H9 (cell line): ENCODE measurements at regions not wholly inside any gene's neighbourhood (a gene's known extent, or its start where the extent isn't known, plus 50 kb on each side); places are given as distances from the start of the nearest gene placed in this dataset.

Experiments used
- DNase-seq: peaks from one replicate; pipeline ENCODE4 v3.0.0-alpha.2; 2017
- H2AFZ ChIP-seq: one replicate; pipeline ENCODE4 v1.6.1; 2013; ENCODE audit warnings: mild to moderate bottlenecking, low read length, control low read depth, moderate library complexity
- H2AK5ac ChIP-seq: 2 replicates; pipeline ENCODE4 v1.6.1; 2013; ENCODE audit warnings: low read length, control low read depth, mixed read lengths; ENCODE audit not compliant: insufficient read length
- H2BK120ac ChIP-seq: one replicate; pipeline ENCODE4 v1.6.1; 2013; ENCODE audit warnings: low read depth, mild to moderate bottlenecking, low read length, control low read depth, inconsistent platforms; ENCODE audit not compliant: poor library complexity, severe bottlenecking
- H2BK12ac ChIP-seq: 2 replicates; pipeline ENCODE4 v1.6.1; 2013; ENCODE audit warnings: low read length, control low read depth, mixed read lengths, low read depth; ENCODE audit not compliant: insufficient read length
- H2BK15ac ChIP-seq: 2 replicates; pipeline ENCODE4 v1.6.1; 2013; ENCODE audit warnings: low read depth, low read length, control low read depth
- H2BK20ac ChIP-seq: one replicate; pipeline ENCODE4 v1.6.1; 2013; ENCODE audit warnings: low read depth, mild to moderate bottlenecking, low read length, control low read depth, inconsistent platforms; ENCODE audit not compliant: poor library complexity, severe bottlenecking
- H2BK5ac ChIP-seq: 2 replicates; pipeline ENCODE4 v1.6.1; 2013; ENCODE audit warnings: low read length, control low read depth, mixed read lengths; ENCODE audit not compliant: insufficient read length
- H3K14ac ChIP-seq: 2 replicates; pipeline ENCODE4 v1.6.1; 2013; ENCODE audit warnings: low read length, control low read depth; ENCODE audit not compliant: insufficient read depth
- H3K18ac ChIP-seq: 2 replicates; pipeline ENCODE4 v1.6.1; 2013; ENCODE audit warnings: low read depth, mild to moderate bottlenecking, mixed read lengths, low read length, control low read depth; ENCODE audit not compliant: insufficient read length
- H3K23ac ChIP-seq: 2 replicates; pipeline ENCODE4 v1.6.1; 2013; ENCODE audit warnings: low read length, control low read depth, mixed read lengths, low read depth; ENCODE audit not compliant: insufficient read length
- H3K23me2 ChIP-seq: 2 replicates; pipeline ENCODE4 v1.6.1; 2013; ENCODE audit warnings: low read depth, mild to moderate bottlenecking, mixed read lengths, low read length, control low read depth; ENCODE audit not compliant: insufficient read length, poor library complexity, severe bottlenecking
- H3K27ac ChIP-seq: 2 replicates; pipeline ENCODE4 v1.5.1; 2013; ENCODE audit warnings: low read length, control low read depth, mixed read lengths, low read depth; ENCODE audit not compliant: insufficient read length
- H3K27me3 ChIP-seq: 2 replicates; pipeline ENCODE4 v1.6.1; 2013; ENCODE audit warnings: low read length, control low read depth, inconsistent platforms; ENCODE audit not compliant: insufficient read depth
- H3K4ac ChIP-seq: 2 replicates; pipeline ENCODE4 v1.6.1; 2013; ENCODE audit warnings: low read depth, mild to moderate bottlenecking, control low read depth, inconsistent platforms, low read length, moderate library complexity
- H3K4me1 ChIP-seq: 2 replicates; pipeline ENCODE4 v1.6.1; 2013; ENCODE audit warnings: low read length, control low read depth, inconsistent platforms; ENCODE audit not compliant: insufficient read depth
- H3K4me2 ChIP-seq: 2 replicates; pipeline ENCODE4 v1.6.1; 2013; ENCODE audit warnings: low read length, control low read depth, mixed read lengths; ENCODE audit not compliant: insufficient read length, insufficient read depth
- H3K56ac ChIP-seq: 2 replicates; pipeline ENCODE4 v1.6.1; 2013; ENCODE audit warnings: low read depth, mild to moderate bottlenecking, mixed read lengths, low read length, control low read depth; ENCODE audit not compliant: insufficient read length
- H3K79me1 ChIP-seq: 2 replicates; pipeline ENCODE4 v1.6.1; 2013; ENCODE audit warnings: low read depth, mild to moderate bottlenecking, moderate library complexity, low read length, control low read depth, inconsistent platforms; ENCODE audit not compliant: insufficient read depth, poor library complexity, severe bottlenecking
- H3K79me2 ChIP-seq: 2 replicates; pipeline ENCODE4 v1.6.1; 2013; ENCODE audit warnings: low read length, control low read depth, inconsistent platforms; ENCODE audit not compliant: insufficient read depth
- H3K9ac ChIP-seq: 2 replicates; pipeline ENCODE4 v1.6.1; 2013; ENCODE audit warnings: low read length, control low read depth, mixed read lengths; ENCODE audit not compliant: insufficient read length; ENCODE audit errors: extremely low read depth
- H3K9me3 ChIP-seq: one replicate; pipeline ENCODE4 v1.6.1; 2013; ENCODE audit warnings: low read depth, low read length, inconsistent platforms; ENCODE audit not compliant: control insufficient read depth
- H3T11ph ChIP-seq: one replicate; pipeline ENCODE4 v1.6.1; 2013; ENCODE audit warnings: mild to moderate bottlenecking, low read length, control low read depth, inconsistent platforms
- H4K20me1 ChIP-seq: one replicate; pipeline ENCODE4 v1.6.1; 2013; ENCODE audit not compliant: control insufficient read depth, insufficient read length, insufficient read depth
- H4K5ac ChIP-seq: 2 replicates; pipeline ENCODE4 v1.6.1; 2013; ENCODE audit warnings: low read depth, mild to moderate bottlenecking, mixed read lengths, low read length, control low read depth; ENCODE audit not compliant: insufficient read length
- H4K8ac ChIP-seq: replicated peaks from 2 replicates; pipeline ENCODE4 v1.6.1; 2013; ENCODE audit warnings: low read length, control low read depth, mixed read lengths, low read depth; ENCODE audit not compliant: insufficient read length
- H4K91ac ChIP-seq: 2 replicates; pipeline ENCODE4 v1.6.1; 2013; ENCODE audit warnings: low read depth, mild to moderate bottlenecking, moderate library complexity, mixed read lengths, low read length, control low read depth; ENCODE audit not compliant: insufficient read length
- H3K27ac Mint-ChIP-seq, 3 experiments: 2 replicates in 2 of 3; 3 replicates in 1 of 3; pipeline ENCODE4 v1.8.0; 2020 to 2021; ENCODE audit warnings: mixed read lengths in 3 of 3, mild to moderate bottlenecking in 1 of 3, moderate library complexity in 1 of 3
- H3K27me3 Mint-ChIP-seq: 2 replicates; pipeline ENCODE4 v1.8.0; 2021; ENCODE audit warnings: low read depth, mild to moderate bottlenecking, moderate library complexity, mixed read lengths
- H3K36me3 Mint-ChIP-seq, 3 experiments: 2 replicates in 2 of 3; 3 replicates in 1 of 3; pipeline ENCODE4 v1.8.0; 2020 to 2021; ENCODE audit warnings: low read depth in 3 of 3, mixed read lengths in 3 of 3; ENCODE audit not compliant: insufficient read depth in 1 of 3
- H3K4me1 Mint-ChIP-seq, 2 experiments: 2 replicates each; pipeline ENCODE4 v1.8.0; 2020; ENCODE audit warnings: mixed read lengths in 2 of 2
- H3K4me3 Mint-ChIP-seq, 2 experiments: 2 replicates in 1 of 2; 3 replicates in 1 of 2; pipeline ENCODE4 v1.8.0; 2020 to 2021; ENCODE audit warnings: mild to moderate bottlenecking in 2 of 2, mixed read lengths in 2 of 2, moderate library complexity in 1 of 2
- H3K9me3 Mint-ChIP-seq, 2 experiments: 2 replicates in 1 of 2; 3 replicates in 1 of 2; pipeline ENCODE4 v1.8.0; 2020; ENCODE audit warnings: mild to moderate bottlenecking in 2 of 2, mixed read lengths in 2 of 2, moderate library complexity in 1 of 2
- CTCF ChIP-seq: fragments of 200-600 bp; sonication (generic); conservative IDR thresholded peaks from 3 replicates; pipeline ENCODE4 v1.8.0; 2021; ENCODE audit warnings: antibody characterized with exemption, mild to moderate bottlenecking
- WGBS: extraction: QIAGEN DNeasy Blood & Tissue Kit; methylation state at CpG from one replicate; pipeline ENCODE4 v1.1.7; 2013; ENCODE audit warnings: missing lambda C conversion rate, low lambda C conversion rate, mixed read lengths; ENCODE audit not compliant: insufficient read length; ENCODE audit errors: extremely low coverage; 5-methylcytosine and 5-hydroxymethylcytosine counted together

- H2BK120ac ChIP-seq: no peak overlapping the region
- peaks cover 2% of the 10 kb centered on the region; the same call in 1 of the 2 replicates for H3K27me3 Mint-ChIP-seq
- no peak for TF ChIP-seq CTCF
- H3K4ac ChIP-seq: no peak overlapping the region
- peaks cover 0 to 14% (median 11%) of the 10 kb centered on the region in 3 experiments; a peak in 5 of 7 replicates for H3K36me3 Mint-ChIP-seq
- H3K27me3 ChIP-seq: no peaks in the 10 kb centered on the region
- H3K4me1 ChIP-seq: peaks cover 17% of the 10 kb centered on the region; the same call in 1 of the 2 replicates
- no peak overlapping the region for H2BK20ac ChIP-seq
- H2BK5ac ChIP-seq: no peak overlapping the region
- no CpG with 5 or more reads among the region's 3 CpGs for WGBS
- H3T11ph ChIP-seq: no peak overlapping the region
- H3K4me3 Mint-ChIP-seq: no peak overlapping the region
- H4K5ac ChIP-seq: no peak overlapping the region
- no peak overlapping the region for H4K8ac ChIP-seq
- H3K4me2 ChIP-seq: no peak overlapping the region
- H3K56ac ChIP-seq: no peak overlapping the region
- no peaks in the 10 kb centered on the region for H3K79me2 ChIP-seq
- H3K27ac Mint-ChIP-seq: no peak overlapping the region; a peak in 1 of 7 replicates
- peaks cover 5% of the 10 kb centered on the region for H3K9me3 ChIP-seq
- H4K91ac ChIP-seq: no peak overlapping the region
- no peak for DNase-seq
- H3K9me3 Mint-ChIP-seq: peaks cover 2 to 3% of the 10 kb centered on the region in 2 experiments
- no peak overlapping the region for H3K23ac ChIP-seq
- H3K27ac ChIP-seq: no peak overlapping the region
- no peak overlapping the region for H2AK5ac ChIP-seq
- peaks cover 12% of the 10 kb centered on the region for H3K23me2 ChIP-seq
- H3K79me1 ChIP-seq: no peaks in the 10 kb centered on the region
- H2BK12ac ChIP-seq: no peak overlapping the region
- no peak overlapping the region for H2BK15ac ChIP-seq
- no peaks in the 10 kb centered on the region for H4K20me1 ChIP-seq
- H2AFZ ChIP-seq: no peak overlapping the region
- H3K4me1 Mint-ChIP-seq: peaks cover 62 to 64% of the 10 kb centered on the region in 2 experiments
- H3K18ac ChIP-seq: no peak overlapping the region
- H3K9ac ChIP-seq: no peak overlapping the region
- no peak overlapping the region for H3K14ac ChIP-seq
Observed at GRCh38 chr21:34197561-34197960, 124.2 kb downstream of the MRPS6 start.
